Kidney capillary endothelial cell (primary cell): ENCODE measurements at regions not wholly inside any gene's neighbourhood (a gene's known extent, or its start where the extent isn't known, plus 50 kb on each side); places are given as distances from the start of the nearest gene placed in this dataset.

Experiments used
- DNase-seq: peaks from one replicate; pipeline ENCODE4 v3.0.0-alpha.2; 2018; ENCODE audit warnings: low spot score

- DNase-seq: no peak
These were observed 1134.8 kb downstream of the BRD1 start for GRCh38 chr22:48692734-48693376.

- no peak for DNase-seq
These were observed 1136.2 kb downstream of the BRD1 start for GRCh38 chr22:48691431-48691851.

GRCh38 chr22:48690583-48691317 lies 1136.9 kb downstream of the BRD1 start:
- DNase-seq: no peak

DNA sequence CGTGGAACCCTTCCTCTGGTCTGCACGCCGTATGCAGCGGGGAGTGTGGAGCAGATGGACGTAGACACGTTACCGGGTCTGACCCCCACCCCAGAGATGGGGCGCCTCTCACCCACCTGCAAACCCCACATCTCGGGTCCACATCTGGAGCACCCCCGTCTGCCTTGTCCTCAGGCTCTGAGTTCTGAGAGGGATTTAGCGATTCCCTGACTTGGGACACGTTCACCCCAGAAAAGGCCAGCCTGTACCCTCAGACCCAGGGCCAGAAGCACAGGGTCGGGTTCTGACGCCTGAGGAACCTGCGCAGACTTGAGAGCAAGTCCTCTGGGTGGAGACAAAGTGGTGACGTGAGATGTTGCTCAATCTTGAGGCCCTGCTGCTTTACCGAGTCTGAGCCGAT lies 1138.5 kb downstream of the BRD1 start:
- DNase-seq: no peak

- DNase-seq: no peak
These were observed 1139.3 kb downstream of the BRD1 start for GRCh38 chr22:48688366-48688765.

GRCh38 chr22:48687606-48688005 lies 1140.1 kb downstream of the BRD1 start:
- no peak for DNase-seq

GRCh38 chr22:48686694-48687302 lies 1140.9 kb downstream of the BRD1 start:
- no peak for DNase-seq

DNA sequence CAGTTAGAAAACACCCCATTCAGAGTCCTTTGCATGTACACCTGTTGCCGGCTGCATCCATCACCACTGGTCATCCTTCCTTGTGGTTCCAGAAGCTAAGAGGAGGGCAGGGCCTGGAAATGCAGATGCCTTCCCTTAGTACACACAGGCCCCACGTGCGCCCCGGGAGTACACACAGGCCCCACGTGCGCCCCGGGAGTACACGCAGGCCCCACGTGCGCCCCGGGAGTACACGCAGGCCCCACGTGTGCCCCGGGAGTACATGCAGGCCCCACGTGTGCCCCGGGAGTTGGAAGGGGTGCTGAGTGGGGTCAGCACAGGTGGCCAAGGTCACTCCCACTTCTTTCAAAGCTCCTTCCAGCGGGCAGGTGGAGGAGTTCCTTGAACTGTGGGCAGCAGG lies 1141.9 kb downstream of the BRD1 start:
- DNase-seq: no peak

DNA sequence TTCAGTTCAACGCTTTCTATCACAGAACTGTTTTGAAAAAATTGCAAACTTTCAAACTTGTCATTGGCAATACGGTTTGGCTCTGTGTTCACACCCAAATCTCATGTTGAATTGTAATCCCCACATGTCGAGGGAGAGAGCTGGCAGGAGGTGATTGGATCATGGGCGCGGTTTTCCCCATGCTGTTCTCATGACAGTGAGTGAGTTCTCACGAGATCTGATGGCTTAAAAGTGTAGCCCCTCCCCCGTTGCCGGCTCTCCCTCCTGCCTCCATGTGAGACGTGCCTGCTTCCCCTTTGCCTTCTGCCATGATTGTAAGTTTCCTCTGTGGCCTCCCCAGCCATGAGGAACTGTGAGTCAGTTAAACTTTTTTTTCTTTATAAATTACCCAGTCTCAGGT lies 1144.0 kb downstream of the BRD1 start:
- DNase-seq: no peak

GRCh38 chr22:48682504-48682903 lies 1145.2 kb downstream of the BRD1 start:
- DNase-seq: no peak

DNA sequence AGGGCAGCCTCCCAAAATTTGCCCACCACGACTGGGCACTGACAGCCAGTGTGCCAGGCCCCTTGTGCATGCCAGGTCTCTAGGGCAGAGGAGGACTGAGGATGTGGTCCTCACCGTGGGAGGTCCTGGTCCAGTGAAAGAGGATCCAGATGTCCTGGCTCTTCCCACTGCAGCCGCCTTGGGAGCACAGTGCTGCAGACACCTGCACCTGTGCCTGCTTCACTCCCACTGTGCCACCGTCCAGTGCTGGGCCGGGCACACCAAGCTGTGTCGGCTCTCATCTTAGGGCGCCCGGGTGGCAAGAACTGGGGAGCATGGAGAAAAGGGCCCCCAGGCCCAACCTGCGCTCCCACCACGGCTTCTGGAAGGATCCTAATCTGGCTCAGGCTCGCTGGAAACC lies 1147.1 kb downstream of the BRD1 start:
- no peak for DNase-seq

DNA sequence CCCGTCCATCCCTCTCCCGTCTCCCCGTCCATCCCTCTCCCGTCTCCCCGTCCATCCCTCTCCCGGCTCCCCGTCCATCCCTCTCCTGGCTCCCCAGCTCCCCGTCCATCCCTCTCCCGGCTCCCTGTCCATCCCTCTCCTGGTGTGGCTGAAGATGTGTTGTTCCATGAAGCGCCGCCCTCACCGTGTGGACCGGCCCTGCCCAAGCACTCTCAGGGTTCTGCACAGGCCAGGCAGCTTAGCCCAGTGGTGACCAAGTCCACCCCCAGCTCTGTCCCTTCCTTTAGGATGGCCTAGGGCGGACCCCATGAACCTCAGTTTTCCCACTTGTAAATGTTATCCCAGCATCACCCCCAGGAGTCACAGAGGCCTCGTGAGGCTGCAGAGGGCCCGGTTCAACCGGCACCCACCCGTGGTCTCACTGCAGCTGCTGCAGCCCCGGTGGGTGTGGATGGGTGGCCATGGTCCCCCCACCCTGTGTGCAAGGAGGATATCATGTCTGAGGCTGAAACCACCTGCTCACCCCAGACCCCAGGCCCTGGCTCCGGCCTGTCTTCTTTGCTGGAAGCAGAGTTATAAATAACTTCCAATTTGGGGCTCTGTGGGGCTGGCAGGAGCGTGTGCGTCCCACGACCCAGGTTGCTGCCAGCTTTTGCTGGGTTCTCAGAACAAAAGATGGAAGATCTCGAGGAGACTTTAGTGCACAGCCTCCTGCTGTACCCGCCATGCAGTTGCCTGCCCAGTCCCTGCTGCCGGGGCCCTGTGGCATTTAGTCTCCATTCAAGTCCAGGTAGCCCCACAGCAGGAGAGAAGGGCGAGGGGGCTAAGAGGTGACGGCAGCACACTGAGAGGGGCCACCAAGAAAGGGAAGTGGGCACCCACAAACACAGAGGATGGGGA lies 1147.8 kb downstream of the BRD1 start:
- DNase-seq: no peak

DNA sequence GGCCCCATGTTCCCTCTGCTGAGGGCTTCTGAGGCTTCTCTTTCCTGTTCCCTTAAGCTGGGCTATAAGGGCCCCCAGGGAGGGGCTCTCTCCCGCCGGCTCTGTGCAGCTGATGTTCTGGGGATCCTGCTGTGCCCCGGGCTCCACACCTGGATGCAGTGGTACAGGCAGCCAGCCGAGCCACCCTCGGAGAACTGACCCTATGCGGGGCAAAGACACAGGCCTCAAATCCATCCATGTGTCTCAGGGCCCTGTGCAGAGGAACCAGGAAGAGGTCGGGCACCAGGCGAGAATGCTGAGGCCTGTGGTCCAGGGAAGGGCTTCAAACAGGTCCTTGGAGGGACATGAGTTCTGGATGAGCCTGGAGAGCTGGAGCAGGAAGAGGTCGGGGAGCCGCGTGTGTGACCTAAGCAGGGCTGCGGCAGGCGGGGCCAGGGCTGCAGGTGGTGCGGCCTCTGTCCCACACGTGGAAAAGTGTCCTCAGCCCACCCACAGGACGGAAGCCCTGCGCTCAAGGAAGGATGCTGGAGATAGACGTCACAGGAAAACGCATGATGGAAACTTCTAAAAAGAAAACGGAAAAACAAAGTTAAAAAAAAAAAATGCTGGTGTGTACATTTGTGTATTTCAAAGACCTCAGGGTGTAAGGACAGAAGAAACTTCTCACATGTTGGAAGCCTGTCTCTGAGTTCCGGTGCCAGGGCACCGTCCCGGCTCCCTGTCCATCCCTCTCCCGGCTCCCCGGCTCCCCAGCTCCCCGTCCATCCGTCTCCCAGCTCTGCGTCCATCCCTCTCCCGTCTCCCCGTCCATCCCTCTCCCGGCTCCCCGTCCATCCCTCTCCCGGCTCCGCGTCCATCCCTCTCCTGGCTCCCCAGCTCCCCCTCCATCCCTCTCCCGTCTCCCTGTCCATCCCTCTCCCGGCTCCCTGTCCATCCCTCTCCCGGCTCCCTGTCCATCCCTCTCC lies 1149.2 kb downstream of the BRD1 start:
- no peak for DNase-seq

DNA sequence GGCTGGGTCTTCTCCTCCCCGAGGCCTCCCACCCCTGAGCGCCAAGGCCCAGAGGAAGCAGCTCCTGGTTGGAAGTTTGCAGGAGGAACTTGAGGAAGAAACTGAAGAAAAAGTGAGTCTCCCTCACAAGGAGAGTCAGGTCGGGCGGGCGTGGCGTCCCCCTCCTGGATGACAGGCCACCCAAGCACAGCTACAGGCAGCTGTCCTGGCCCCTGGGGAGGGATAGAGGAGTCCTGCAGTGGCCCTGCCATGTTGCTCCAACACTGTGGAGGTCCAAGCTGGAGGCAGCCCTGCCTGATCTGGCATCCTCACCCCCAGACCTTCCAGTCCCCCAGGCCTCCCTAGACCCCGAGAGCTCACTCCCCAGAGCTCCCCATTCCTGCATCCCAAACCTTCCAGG lies 1150.1 kb downstream of the BRD1 start:
- DNase-seq: no peak

- no peak for DNase-seq
These were observed 1150.5 kb downstream of the BRD1 start for GRCh38 chr22:48677168-48677520.

GRCh38 chr22:48676266-48677167 lies 1151.2 kb downstream of the BRD1 start:
- DNase-seq: no peak

DNA sequence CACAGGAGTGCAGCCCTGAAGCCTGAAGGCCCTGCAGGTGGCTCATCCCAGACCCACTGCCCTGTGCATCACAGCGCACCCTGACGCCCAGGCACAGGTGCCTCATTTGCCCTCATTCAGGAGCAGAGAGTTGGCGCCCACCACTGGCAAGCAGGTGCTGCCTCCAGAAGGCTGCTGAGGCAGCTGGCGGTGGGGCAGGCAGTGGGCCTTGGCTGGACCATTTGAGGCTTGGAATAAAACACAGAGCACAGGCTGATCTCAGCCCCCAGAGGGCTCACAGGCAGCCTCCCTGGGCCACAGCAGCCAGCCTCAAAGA lies 1151.9 kb downstream of the BRD1 start:
- DNase-seq: no peak

GRCh38 chr22:48675141-48675829 lies 1152.4 kb downstream of the BRD1 start:
- DNase-seq: no peak

DNA sequence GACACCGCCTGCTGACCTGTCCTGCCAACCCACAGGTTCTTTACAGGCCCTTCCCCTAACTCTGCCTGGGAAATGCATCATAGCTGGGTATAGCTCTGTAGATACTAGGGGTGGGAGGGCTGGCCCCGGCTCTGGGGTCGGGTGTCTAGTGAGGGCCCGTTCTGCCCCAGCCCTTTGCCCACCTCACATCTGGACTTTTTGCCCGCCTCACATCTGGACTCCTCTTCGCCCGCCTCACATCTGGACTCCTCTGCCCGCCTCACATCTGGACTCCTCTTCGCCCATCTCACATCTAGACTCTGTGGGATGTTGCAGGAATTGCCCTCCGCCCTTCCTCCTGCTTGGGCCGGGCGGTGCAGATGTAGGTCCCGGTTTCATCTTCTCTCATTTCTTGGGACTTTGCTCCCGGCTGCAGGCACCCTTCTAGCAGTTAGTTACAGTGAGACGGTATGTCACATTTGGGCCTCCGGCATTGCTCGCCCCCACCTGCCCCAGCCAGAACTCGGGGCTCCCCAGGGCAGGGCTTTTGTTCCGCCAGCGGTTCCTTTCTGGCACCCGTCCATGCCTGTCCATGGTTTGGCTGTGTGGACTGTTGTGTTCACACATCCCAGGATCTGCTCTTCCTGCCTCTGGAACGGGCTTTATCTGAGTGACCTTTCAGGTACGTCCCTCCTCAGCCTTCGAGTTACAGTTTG lies 1153.7 kb downstream of the BRD1 start:
- no peak for DNase-seq
